ENCODE measurements at regions not wholly inside any gene's neighbourhood (a gene's known extent, or its start where the extent isn't known, plus 50 kb on each side); places are given as distances from the start of the nearest gene placed in this dataset.

- H3K27ac ChIP-seq (ENCODE audit: extremely low read length, insufficient read depth, low read length), result peak overlapping the region; percentile 61
- ATAC-seq, result peak; percentile 87
- peak overlapping the region; percentile 48 for H3K4me2 ChIP-seq (ENCODE audit: low read depth, low read length)
- WGBS (ENCODE audit: low lambda C conversion rate), result 6% methylated on average over 7 of the region's 7 CpGs
- ChIA-PET POLR2A (interaction anchor here (1.5 kb wide), 1 partner anchor 12 kb away, joined by 5 read pairs; no protein-coding TSS in a partner anchor), CTCF (ENCODE audit: low intra/inter-chr PET ratio, low total read pairs) (no interaction called here)
- no peak for FAIRE-seq
- H3K27me3 ChIP-seq (ENCODE audit: control insufficient read depth in 1 of 2, insufficient read depth in 2 of 2, low read length in 2 of 2), result no peaks in the 10 kb centered on the region
- no peaks in the 10 kb centered on the region for H3K9me3 ChIP-seq (ENCODE audit: low read length)
- peak; percentile 78 for DNase-seq (ENCODE audit: low spot score)
- H3K9ac ChIP-seq (ENCODE audit: insufficient read depth, low read depth, low read length), result no peak overlapping the region
- in situ Hi-C loops (cut with HindIII; ENCODE audit: extremely low pct_ligation_motif_present, low pct_unique_long_range_greater_than_20kb) (no loop called here), intact Hi-C loops (cut with micrococcal nuclease; ENCODE audit: unreplicated experiment) (no loop called here)
- no peak overlapping the region; a peak in 1 of 6 replicates for H3K4me3 ChIP-seq (replicated peaks in 1 of 3; ENCODE audit: insufficient read depth in 1 of 3, low read depth in 2 of 3, low read length in 3 of 3)
- H4K20me1 ChIP-seq (ENCODE audit: insufficient read depth, low read length), result no peaks in the 10 kb centered on the region
- BruUV-seq (replicated peaks), result no TSS peak
- H3K36me3 ChIP-seq (replicated peaks in 1 of 2; ENCODE audit: control insufficient read depth in 1 of 2, insufficient read depth in 2 of 2, low read length in 2 of 2), result no peaks in the 10 kb centered on the region
- no peak overlapping the region for H2AFZ ChIP-seq (ENCODE audit: low read length)
- H3K4me1 ChIP-seq (ENCODE audit: insufficient read depth, low read length), result peaks cover 78% of the 10 kb centered on the region
- H3K79me2 ChIP-seq (ENCODE audit: insufficient read depth, low read length), result no peaks in the 10 kb centered on the region
- TF ChIP-seq ZFP37 (CRISPR knock-in tag; IDR thresholded peaks at IDR 0.05; ENCODE audit: borderline replicate concordance) (no peak), HNF1B (CRISPR knock-in tag; IDR thresholded peaks at IDR 0.05) (peak; percentile 84; the same call in 1 of the 2 replicates), ZNF629 (CRISPR knock-in tag; conservative IDR thresholded peaks at IDR 0.05) (no peak), GFI1 (CRISPR knock-in tag; IDR thresholded peaks at IDR 0.05; ENCODE audit: borderline replicate concordance) (peak; percentile 61; the same call in 1 of the 2 replicates), ZNF512B (CRISPR knock-in tag; IDR thresholded peaks at IDR 0.05; ENCODE audit: borderline replicate concordance) (no peak), DMTF1 (CRISPR knock-in tag; IDR thresholded peaks at IDR 0.05) (no peak), ZBTB37 (CRISPR knock-in tag; IDR thresholded peaks at IDR 0.05) (no peak), TBX2 (CRISPR knock-in tag; IDR thresholded peaks at IDR 0.05; ENCODE audit: borderline replicate concordance) (peak; percentile 91), TEAD2 (CRISPR knock-in tag; IDR thresholded peaks at IDR 0.05) (no peak), JARID2 (CRISPR knock-in tag; IDR thresholded peaks at IDR 0.05; ENCODE audit: insufficient replicate concordance) (no peak), ZNF678 (CRISPR knock-in tag; IDR thresholded peaks at IDR 0.05) (no peak), ATF7 (IDR thresholded peaks at IDR 0.05) (no peak), ATF7 (CRISPR knock-in tag; IDR thresholded peaks at IDR 0.05) (no peak), MLX (CRISPR knock-in tag; IDR thresholded peaks at IDR 0.05) (peak; percentile 89), ZNF567 (CRISPR knock-in tag; IDR thresholded peaks at IDR 0.05; ENCODE audit: borderline replicate concordance) (no peak), ZNF484 (CRISPR knock-in tag; IDR thresholded peaks at IDR 0.05; ENCODE audit: borderline replicate concordance, low read depth) (no peak), CC2D1A (CRISPR knock-in tag; IDR thresholded peaks at IDR 0.05) (no peak)
These were observed 111.6 kb downstream of the GOSR1 start for GRCh38 chr17:30588798-30589247.
